K562 (cell line): ENCODE measurements at regions not wholly inside any gene's neighbourhood (a gene's known extent, or its start where the extent isn't known, plus 50 kb on each side); places are given as distances from the start of the nearest gene placed in this dataset.
"Not testable (repeated sequence)": the region's sequence is repeated elsewhere in the genome, so short reads cannot be mapped to it uniquely, and the experiment has no call there.

Experiments
- ATAC-seq: fragments of 200-7000 bp; cut with Tn5 transposase; 3 replicates; pipeline ENCODE4 v1.9.1; 2020; ENCODE audit warnings: moderate library complexity
- BruUV-seq: library from RNA; stranded (reverse); fragments of 400-500 nt; replicated peaks from 2 replicates; lab custom pipeline; 2021; lab: Mats Ljungman, UMichigan
- CTCF ChIA-PET: fragments of 300-600 bp; formaldehyde crosslinking; extraction: SDS; loops from one replicate; lab custom pipeline; 2021; ENCODE audit warnings: low intra/inter-chr PET ratio; lab: Yijun Ruan, JAX
- POLR2A ChIA-PET: fragments of 300-600, 350-650 bp; sonication (Branson Sonifier 250); formaldehyde crosslinking; extraction: SDS; loops from one replicate; lab custom pipeline; 2021; ENCODE audit warnings: antibody characterized with exemption, inconsistent platforms; lab: Yijun Ruan, JAX
- DNase-seq, 4 experiments: peaks; one replicate each; pipeline versions ENCODE4 v3.0.0 to v3.0.0-alpha.2; 2011 to 2018; ENCODE audit warnings: low spot score in 3 of 4, mixed read lengths in 3 of 4; ENCODE audit errors: extremely low read depth in 1 of 4
- FAIRE-seq: peaks from 2 replicates; lab custom pipeline; 2011; peaks lifted over from hg19 to GRCh38; lab: Jason Lieb, UNC
- H2AFZ ChIP-seq: 2 replicates; pipeline ENCODE4 v1.6.0; 2011; ENCODE audit warnings: low read depth, low read length, control low read depth, inconsistent platforms
- H3K27ac ChIP-seq: fragments of 200-600 bp; 3 replicates; pipeline ENCODE4 v1.8.0; 2011; ENCODE audit warnings: low read depth, mild to moderate bottlenecking, control low read depth, inconsistent platforms, low read length, moderate library complexity, mixed read lengths; ENCODE audit errors: extremely low read depth
- H3K27me3 ChIP-seq, 2 experiments: fragments of 300-600 bp in 1 of 2; 2 replicates in 1 of 2; 3 replicates in 1 of 2; pipeline versions ENCODE4 v1.6.0 to v1.8.0; 2011; ENCODE audit warnings: inconsistent platforms in 2 of 2, low read length in 2 of 2, mild to moderate bottlenecking in 1 of 2, mixed read lengths in 1 of 2, moderate library complexity in 1 of 2; ENCODE audit not compliant: control insufficient read depth in 2 of 2, insufficient read depth in 2 of 2
- H3K36me3 ChIP-seq: fragments of 300-600 bp; 3 replicates; pipeline ENCODE4 v1.8.0; 2011; ENCODE audit warnings: mild to moderate bottlenecking, low read length, inconsistent platforms; ENCODE audit not compliant: control insufficient read depth, insufficient read depth
- H3K4me1 ChIP-seq, 2 experiments: fragments of 200-600 bp in 1 of 2; replicated peaks in 1 of 2; 2 replicates in 1 of 2; 3 replicates in 1 of 2; pipeline versions ENCODE4 v1.5.1 to v1.8.0; 2011; ENCODE audit warnings: inconsistent platforms in 2 of 2, low read length in 2 of 2, mild to moderate bottlenecking in 1 of 2, mixed read lengths in 1 of 2, moderate library complexity in 1 of 2; ENCODE audit not compliant: control insufficient read depth in 2 of 2, insufficient read depth in 2 of 2
- H3K4me2 ChIP-seq: 2 replicates; pipeline ENCODE4 v1.6.1; 2011; ENCODE audit warnings: low read length, control low read depth, inconsistent platforms, mixed read lengths; ENCODE audit not compliant: insufficient read depth
- H3K4me3 ChIP-seq: fragments of 200-600 bp; sonication (generic), shearing (Covaris generic); 2 replicates; pipeline ENCODE4 v1.5.1; 2016; ENCODE audit warnings: control low read depth, inconsistent platforms
- H3K79me2 ChIP-seq: fragments of 200-600 bp; 3 replicates; pipeline ENCODE4 v1.8.0; 2011; ENCODE audit warnings: low read length, inconsistent platforms; ENCODE audit not compliant: control insufficient read depth, insufficient read depth
- H3K9ac ChIP-seq, 2 experiments: 2 replicates each; pipeline versions ENCODE4 v1.6.0 to v1.6.1; 2011; ENCODE audit warnings: low read depth in 2 of 2, low read length in 2 of 2, control low read depth in 1 of 2, inconsistent platforms in 1 of 2, mild to moderate bottlenecking in 1 of 2, mixed read lengths in 1 of 2; ENCODE audit not compliant: insufficient read depth in 1 of 2
- H3K9me1 ChIP-seq: one replicate; pipeline ENCODE4 v1.6.0; 2011; ENCODE audit warnings: inconsistent platforms, mild to moderate bottlenecking, low read length, moderate library complexity; ENCODE audit not compliant: control insufficient read depth, insufficient read depth
- H3K9me3 ChIP-seq: replicated peaks from 2 replicates; pipeline ENCODE4 v1.5.1; 2011; ENCODE audit warnings: low read depth, low read length, inconsistent platforms; ENCODE audit not compliant: control insufficient read depth, insufficient read depth
- H4K20me1 ChIP-seq: replicated peaks from 2 replicates; pipeline ENCODE4 v1.6.1; 2011; ENCODE audit warnings: low read length, inconsistent platforms, mixed read lengths; ENCODE audit not compliant: control insufficient read depth, insufficient read depth
- ELF2 ChIP-seq: fragments of 250-450 bp; sonication (Bioruptor Pico); IDR thresholded peaks from 2 replicates; pipeline ENCODE4 v1.5.0; 2021; ENCODE audit warnings: mild to moderate bottlenecking
- HNRNPK ChIP-seq: fragments of 200-400 bp; formaldehyde crosslinking; IDR thresholded peaks from one replicate; pipeline ENCODE4 v1.6.1; 2018; ENCODE audit warnings: mild to moderate bottlenecking, low read depth, low read length; ENCODE audit not compliant: poor library complexity, severe bottlenecking
- NUFIP1 ChIP-seq: fragments of 450-650 bp; IDR thresholded peaks from 2 replicates; pipeline ENCODE4 v1.6.1; 2018; ENCODE audit not compliant: partially characterized antibody
- PCBP1 ChIP-seq: fragments of 200-400 bp; formaldehyde crosslinking; IDR thresholded peaks from 2 replicates; pipeline ENCODE4 v1.6.1; 2018; ENCODE audit warnings: mild to moderate bottlenecking, low read depth, low read length; ENCODE audit not compliant: poor library complexity, severe bottlenecking
- PCBP2 ChIP-seq: fragments of 200-400 bp; formaldehyde crosslinking; IDR thresholded peaks from 2 replicates; pipeline ENCODE4 v1.6.1; 2018; ENCODE audit warnings: low read length, low read depth, mild to moderate bottlenecking, moderate library complexity; ENCODE audit not compliant: poor library complexity, severe bottlenecking
- POLR2G ChIP-seq: fragments of 200-400 bp; formaldehyde crosslinking; IDR thresholded peaks from 2 replicates; pipeline ENCODE4 v1.6.1; 2017; ENCODE audit warnings: low read depth, mild to moderate bottlenecking, antibody characterized with exemption, low read length, moderate library complexity
- RAD51 ChIP-seq: fragments of 450-650 bp; IDR thresholded peaks from 2 replicates; pipeline ENCODE4 v1.7.1; 2016; ENCODE audit warnings: low read depth, mild to moderate bottlenecking, borderline replicate concordance
- WGBS: fragments of 100-300 bp; shearing (Covaris generic); methylation state at CpG from one replicate; pipeline ENCODE4 v1.1.6; 2016; ENCODE audit warnings: low coverage, mixed read lengths; ENCODE audit not compliant: insufficient coverage; ENCODE audit errors: missing lambda C conversion rate; 5-methylcytosine and 5-hydroxymethylcytosine counted together
- in situ Hi-C: fragments of 300-500 bp; cut with MboI; formaldehyde crosslinking; loops from 4 replicates; pipeline ENCODE4 v1.15.0; 2018; ENCODE audit warnings: inconsistent platforms, mixed read lengths
- intact Hi-C: fragments of 100-400 bp; cut with micrococcal nuclease; formaldehyde crosslinking; loops from 2 replicates; pipeline ENCODE4 v1.14.2; 2022

DNA sequence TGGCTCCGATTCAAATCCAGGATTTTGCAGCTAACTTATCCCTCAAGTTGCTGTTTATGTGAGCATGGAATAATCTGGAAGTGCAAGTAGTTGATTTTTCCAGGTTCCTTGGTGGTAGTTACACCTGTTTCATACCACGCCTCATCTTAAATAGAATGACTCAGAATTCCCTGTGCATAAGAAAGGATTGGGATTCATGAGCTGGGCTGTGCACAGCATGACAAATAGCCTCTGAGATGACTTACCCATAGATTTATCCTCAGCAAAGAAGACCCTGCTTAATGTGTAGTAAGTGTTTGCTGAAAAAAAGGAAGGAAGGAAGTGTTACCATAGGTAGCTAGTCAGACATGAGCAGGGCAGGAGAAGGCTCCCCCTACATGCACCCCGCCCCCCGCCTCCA lies 777.7 kb upstream of the ADGRL3 start:
- DNase-seq (no peak), FAIRE-seq (no peak), ATAC-seq (no peak)
- 0% methylated on average over 4 of the region's 4 CpGs for WGBS
- no peaks in the 10 kb centered on the region for H3K27me3 ChIP-seq
- no peaks in the 10 kb centered on the region for H3K79me2 ChIP-seq
- H3K4me3 ChIP-seq = no peak overlapping the region
- intact Hi-C loops (no loop called here), in situ Hi-C loops (no loop called here)
- H3K4me2 ChIP-seq = no peak overlapping the region
- ChIA-PET CTCF (no interaction called here), POLR2A (no interaction called here)
- H3K9me3 ChIP-seq = no peaks in the 10 kb centered on the region
- no peaks in the 10 kb centered on the region for H3K9me1 ChIP-seq
- no peaks in the 10 kb centered on the region for H3K4me1 ChIP-seq
- BruUV-seq = no TSS peak
- TF ChIP-seq NUFIP1 = no peak
- no peak for TF ChIP-seq RAD51
- no peak for TF ChIP-seq ELF2 (CRISPR knock-in tag)
- no peak for TF ChIP-seq POLR2G
- no peak overlapping the region for H2AFZ ChIP-seq
- no peak overlapping the region for H3K9ac ChIP-seq
- no peaks in the 10 kb centered on the region for H4K20me1 ChIP-seq
- no peaks in the 10 kb centered on the region for H3K36me3 ChIP-seq
- no peak overlapping the region for H3K27ac ChIP-seq

DNA sequence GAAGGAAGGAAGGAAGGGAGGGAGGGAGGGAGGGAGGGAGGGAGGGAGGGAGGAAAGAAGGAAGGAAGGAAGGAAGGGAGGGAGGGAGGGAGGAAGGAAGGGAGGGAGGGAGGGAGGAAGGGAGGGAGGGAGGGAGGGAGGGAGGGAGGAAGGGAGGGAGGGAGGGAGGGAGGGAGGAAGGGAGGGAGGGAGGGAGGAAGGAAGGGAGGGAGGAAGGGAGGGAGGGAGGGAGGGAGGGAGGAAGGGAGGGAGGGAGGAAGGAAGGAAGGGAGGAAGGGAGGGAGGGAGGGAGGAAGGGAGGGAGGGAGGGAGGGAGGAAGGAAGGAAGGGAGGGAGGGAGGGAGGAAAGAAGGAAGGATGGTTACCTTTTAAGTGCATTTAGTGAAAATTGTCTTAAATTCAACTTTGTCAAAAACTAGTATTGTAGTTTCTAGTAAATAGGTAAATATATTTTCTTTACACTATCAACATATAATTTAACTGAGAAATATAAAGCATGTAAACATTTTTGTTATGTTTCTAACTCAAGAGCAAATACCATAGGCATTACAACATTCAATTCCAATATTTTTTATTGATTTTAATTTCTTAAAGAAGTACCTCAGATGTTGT lies 776.4 kb upstream of the ADGRL3 start:
- DNase-seq, H3K9ac ChIP-seq, H3K27me3 ChIP-seq, intact Hi-C loops, BruUV-seq, H3K36me3 ChIP-seq, H3K4me3 ChIP-seq, H4K20me1 ChIP-seq, POLR2A ChIA-PET, CTCF ChIA-PET, H3K27ac ChIP-seq, H3K4me1 ChIP-seq, ATAC-seq, H3K4me2 ChIP-seq, H2AFZ ChIP-seq, H3K9me3 ChIP-seq, H3K9me1 ChIP-seq, in situ Hi-C loops, H3K79me2 ChIP-seq, FAIRE-seq: not testable (repeated sequence)
- TF ChIP-seq PCBP2 (peak; percentile 56), PCBP1 (peak; percentile 62), HNRNPK (peak; percentile 54)
